SK-N-SH (cell line): ENCODE measurements at regions not wholly inside any gene's neighbourhood (a gene's known extent, or its start where the extent isn't known, plus 50 kb on each side); places are given as distances from the start of the nearest gene placed in this dataset.

Experiments
- CTCF ChIP-seq: fragments of 200-600 bp; sonication (generic); IDR thresholded peaks from 2 replicates; pipeline ENCODE4 v1.6.1; 2017; ENCODE audit warnings: antibody characterized with exemption, mild to moderate bottlenecking, moderate library complexity
- ELF1 ChIP-seq: IDR thresholded peaks from 2 replicates; pipeline ENCODE4 v1.4.0; 2012
- EP300 ChIP-seq, 2 experiments: IDR thresholded peaks; 2 replicates each; pipeline versions ENCODE4 v1.4.0 to v1.6.1; 2012; ENCODE audit warnings: borderline replicate concordance in 1 of 2, low read depth in 1 of 2, low read length in 1 of 2
- GABPA ChIP-seq: IDR thresholded peaks from 2 replicates; pipeline ENCODE4 v1.4.0; 2012; ENCODE audit warnings: low read depth, mild to moderate bottlenecking
- POLR2AphosphoS5 ChIP-seq: IDR thresholded peaks from 2 replicates; pipeline ENCODE4 v1.6.1; 2012; ENCODE audit warnings: low read depth, low read length
- RAD21 ChIP-seq: IDR thresholded peaks from 2 replicates; pipeline ENCODE4 v1.6.1; 2012; ENCODE audit warnings: mild to moderate bottlenecking, low read length
- REST ChIP-seq: IDR thresholded peaks from 2 replicates; pipeline ENCODE4 v1.6.1; 2012; ENCODE audit warnings: mild to moderate bottlenecking, low read depth, low read length, moderate library complexity
- RFX5 ChIP-seq: IDR thresholded peaks from 2 replicates; pipeline ENCODE4 v1.6.1; 2012; ENCODE audit warnings: mild to moderate bottlenecking, improper control_type of control experiment, low read length
- RXRA ChIP-seq: IDR thresholded peaks from 2 replicates; pipeline ENCODE4 v1.4.0; 2012; ENCODE audit warnings: low read depth, mild to moderate bottlenecking, borderline replicate concordance
- TAF1 ChIP-seq: IDR thresholded peaks from 2 replicates; pipeline ENCODE4 v1.6.1; 2012; ENCODE audit warnings: low read depth, mild to moderate bottlenecking, low read length, moderate library complexity, borderline replicate concordance
- TEAD4 ChIP-seq: IDR thresholded peaks from 2 replicates; pipeline ENCODE4 v1.4.0; 2012; ENCODE audit warnings: mild to moderate bottlenecking, borderline replicate concordance; ENCODE audit not compliant: insufficient read depth
- YY1 ChIP-seq: IDR thresholded peaks from 2 replicates; pipeline ENCODE4 v1.4.0; 2012; ENCODE audit warnings: low read depth, mild to moderate bottlenecking

GRCh38 chr18:27244259-27244658 lies 59.2 kb upstream of the CHST9 start:
- no peak for TF ChIP-seq YY1
- TF ChIP-seq CTCF, result no peak
- TF ChIP-seq EP300 (IDR thresholded peaks at IDR 0.05; ENCODE audit: borderline replicate concordance in 1 of 2, low read depth in 1 of 2, low read length in 1 of 2), result no peak
- TF ChIP-seq RFX5, result no peak
- no peak for TF ChIP-seq RXRA
- no peak for TF ChIP-seq TEAD4
- TF ChIP-seq POLR2AphosphoS5, result no peak
- no peak for TF ChIP-seq REST
- no peak for TF ChIP-seq GABPA
- no peak for TF ChIP-seq ELF1
- TF ChIP-seq RAD21, result no peak
- TF ChIP-seq TAF1, result no peak
